IPS-18a (cell line): ENCODE measurements at regions not wholly inside any gene's neighbourhood (a gene's known extent, or its start where the extent isn't known, plus 50 kb on each side); places are given as distances from the start of the nearest gene placed in this dataset.
"Not testable (repeated sequence)": the region's sequence is repeated elsewhere in the genome, so short reads cannot be mapped to it uniquely, and the experiment has no call there.

Experiments used
- H3K27ac ChIP-seq: one replicate; pipeline ENCODE4 v1.5.1; 2013; ENCODE audit warnings: low read length
- H3K27me3 ChIP-seq: one replicate; pipeline ENCODE4 v1.6.1; 2013; ENCODE audit warnings: mild to moderate bottlenecking, low read length; ENCODE audit not compliant: control insufficient read depth, insufficient read depth
- H3K36me3 ChIP-seq: one replicate; pipeline ENCODE4 v1.6.1; 2013; ENCODE audit warnings: low read depth, low read length; ENCODE audit not compliant: control insufficient read depth
- H3K4me1 ChIP-seq: one replicate; pipeline ENCODE4 v1.6.1; 2013; ENCODE audit warnings: low read depth, low read length; ENCODE audit not compliant: control insufficient read depth
- H3K4me3 ChIP-seq: one replicate; pipeline ENCODE4 v1.5.1; 2013; ENCODE audit warnings: low read length
- H3K9ac ChIP-seq: one replicate; pipeline ENCODE4 v1.6.1; 2013; ENCODE audit warnings: mild to moderate bottlenecking, low read length, moderate library complexity
- H3K9me3 ChIP-seq: one replicate; pipeline ENCODE4 v1.6.1; 2013; ENCODE audit warnings: low read depth, low read length; ENCODE audit not compliant: control insufficient read depth

DNA sequence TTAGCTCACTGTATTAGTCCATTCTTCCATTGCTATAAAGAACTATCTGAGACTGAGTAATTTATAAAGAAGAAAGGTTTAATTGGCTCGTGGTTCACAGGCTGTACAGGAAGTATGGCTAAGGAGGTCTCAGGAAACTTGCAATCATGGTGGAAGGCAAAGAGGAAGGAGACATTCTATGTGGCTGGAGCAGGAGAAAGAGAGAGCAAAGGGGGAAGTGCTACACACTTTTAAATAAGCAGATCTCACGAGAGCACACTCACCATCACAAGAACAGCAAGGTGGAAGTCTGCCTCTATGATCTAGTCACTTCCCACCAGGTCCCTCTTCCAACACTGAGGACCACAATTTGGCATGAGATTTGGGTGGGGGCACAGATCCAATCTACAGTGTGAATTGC lies 164.5 kb upstream of the VIPR2 start:
- H3K9me3 ChIP-seq, H3K4me1 ChIP-seq, H3K27ac ChIP-seq, H3K27me3 ChIP-seq, H3K4me3 ChIP-seq, H3K36me3 ChIP-seq, H3K9ac ChIP-seq: not testable (repeated sequence)

DNA sequence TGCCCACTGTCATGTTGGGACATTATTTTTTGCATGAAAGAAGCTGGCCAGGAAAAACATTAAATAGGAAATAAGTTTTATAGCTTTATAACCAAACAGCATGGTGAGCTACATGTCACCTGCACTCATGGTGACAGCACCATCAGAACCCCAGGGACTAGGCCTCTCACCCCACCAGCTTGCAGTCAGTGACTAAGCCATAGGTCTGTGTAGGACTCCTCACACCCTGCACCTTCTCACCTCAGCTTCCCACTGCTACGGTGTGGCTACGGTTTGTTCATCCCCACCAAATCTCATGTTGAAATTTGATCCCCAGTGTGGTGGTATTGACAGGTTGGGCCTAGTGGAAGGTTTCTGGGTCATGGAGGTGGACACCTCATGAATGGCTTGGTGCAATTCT lies 161.3 kb upstream of the VIPR2 start:
- Histone ChIP-seq H3K9me3 (no peaks in the 10 kb centered on the region), H3K27me3 (no peaks in the 10 kb centered on the region), H3K27ac (no peak overlapping the region), H3K9ac (no peak overlapping the region), H3K36me3 (no peaks in the 10 kb centered on the region), H3K4me1 (no peaks in the 10 kb centered on the region), H3K4me3 (no peak overlapping the region)

DNA sequence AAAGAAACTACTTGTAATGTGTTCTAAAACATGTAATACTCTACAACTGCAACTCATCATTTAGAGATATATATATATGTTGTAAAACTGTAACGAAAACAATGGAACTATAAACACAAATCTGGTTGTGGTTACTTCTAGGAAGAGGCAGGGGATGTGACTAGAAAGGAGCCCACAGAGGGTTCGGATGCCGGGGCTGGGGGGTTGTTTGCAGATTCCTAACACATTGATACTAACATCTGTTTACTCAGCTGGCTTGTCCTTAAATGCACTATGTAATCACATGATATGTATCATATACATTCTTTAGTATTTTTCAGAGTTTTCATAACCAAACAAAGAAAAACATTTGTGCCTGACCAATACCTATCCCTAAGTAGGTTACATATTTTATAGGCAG lies 160.5 kb upstream of the VIPR2 start:
- not testable (repeated sequence) for H3K4me1 ChIP-seq, H3K9ac ChIP-seq, H3K27ac ChIP-seq, H3K4me3 ChIP-seq, H3K27me3 ChIP-seq, H3K36me3 ChIP-seq, H3K9me3 ChIP-seq

DNA sequence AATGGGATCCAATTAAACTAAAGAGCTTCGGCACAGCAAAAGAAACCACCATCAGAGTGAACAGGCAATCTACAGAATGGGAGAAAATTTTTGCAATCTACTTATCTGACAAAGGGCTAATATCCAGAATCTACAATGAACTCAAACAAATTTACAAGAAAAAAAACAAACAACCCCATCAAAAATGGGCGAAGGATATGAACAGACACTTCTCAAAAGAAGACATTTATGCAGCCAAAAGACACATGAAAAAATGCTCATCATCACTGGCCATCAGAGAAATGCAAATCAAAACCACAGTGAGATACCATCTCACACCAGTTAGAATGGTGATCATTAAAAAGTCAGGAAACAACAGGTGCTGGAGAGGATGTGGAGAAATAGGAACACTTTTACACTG lies 158.8 kb upstream of the VIPR2 start:
- H3K9ac ChIP-seq, H3K4me3 ChIP-seq, H3K9me3 ChIP-seq, H3K36me3 ChIP-seq, H3K27ac ChIP-seq, H3K27me3 ChIP-seq, H3K4me1 ChIP-seq: not testable (repeated sequence)

DNA sequence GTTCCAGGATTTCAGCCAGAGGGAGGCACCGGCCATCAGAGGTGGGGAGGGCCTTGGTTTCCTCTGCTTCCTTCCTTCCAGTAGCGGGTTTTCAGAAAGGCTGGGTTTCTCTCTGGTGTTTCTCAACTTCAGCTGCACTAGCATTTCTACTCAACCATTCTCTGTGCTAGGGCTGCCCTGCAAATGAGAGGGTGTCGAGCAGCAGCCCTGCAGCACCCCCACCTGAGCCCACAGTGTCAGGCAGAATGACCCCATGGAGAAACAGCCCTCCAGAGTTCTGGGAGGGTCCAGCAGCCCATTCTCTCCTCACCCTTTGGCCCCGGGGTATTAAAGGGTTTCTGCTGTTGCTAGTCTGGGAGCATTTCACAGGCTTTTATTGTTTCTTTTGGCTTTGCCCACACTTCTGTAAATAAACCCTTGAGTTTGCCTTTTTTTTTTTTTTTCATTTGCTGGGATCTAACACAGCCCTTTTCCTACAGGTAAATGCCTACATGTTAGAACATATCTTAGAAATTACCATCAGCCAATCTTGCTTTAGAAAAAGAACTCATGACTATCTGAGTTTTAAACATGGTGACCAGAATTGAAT lies 151.5 kb upstream of the VIPR2 start:
- H3K27ac ChIP-seq, result no peak overlapping the region
- no peaks in the 10 kb centered on the region for H3K27me3 ChIP-seq
- H3K4me1 ChIP-seq, result no peaks in the 10 kb centered on the region
- no peak overlapping the region for H3K4me3 ChIP-seq
- H3K9ac ChIP-seq, result no peak overlapping the region
- H3K9me3 ChIP-seq, result no peaks in the 10 kb centered on the region
- H3K36me3 ChIP-seq, result no peaks in the 10 kb centered on the region

DNA sequence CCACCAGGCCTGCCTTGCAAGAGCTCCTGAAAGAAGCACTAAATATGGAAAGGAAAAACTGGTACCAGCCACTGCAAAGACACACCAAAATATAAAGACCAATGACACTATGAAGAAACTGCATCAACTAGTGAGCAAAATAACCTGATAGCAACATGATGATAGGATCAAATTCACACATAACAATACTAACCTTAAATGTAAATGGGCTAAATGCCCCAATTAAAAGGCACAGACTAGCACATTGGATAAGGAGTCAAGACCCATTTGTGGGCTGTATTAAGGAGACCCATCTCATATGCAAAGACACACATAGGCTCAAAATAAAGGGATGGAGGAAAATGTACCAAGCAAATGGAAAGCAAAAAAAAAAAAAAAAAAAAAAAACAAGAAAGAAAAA lies 141.8 kb upstream of the VIPR2 start:
- not testable (repeated sequence) for H3K4me1 ChIP-seq, H3K9ac ChIP-seq, H3K9me3 ChIP-seq, H3K27ac ChIP-seq, H3K36me3 ChIP-seq, H3K4me3 ChIP-seq, H3K27me3 ChIP-seq

DNA sequence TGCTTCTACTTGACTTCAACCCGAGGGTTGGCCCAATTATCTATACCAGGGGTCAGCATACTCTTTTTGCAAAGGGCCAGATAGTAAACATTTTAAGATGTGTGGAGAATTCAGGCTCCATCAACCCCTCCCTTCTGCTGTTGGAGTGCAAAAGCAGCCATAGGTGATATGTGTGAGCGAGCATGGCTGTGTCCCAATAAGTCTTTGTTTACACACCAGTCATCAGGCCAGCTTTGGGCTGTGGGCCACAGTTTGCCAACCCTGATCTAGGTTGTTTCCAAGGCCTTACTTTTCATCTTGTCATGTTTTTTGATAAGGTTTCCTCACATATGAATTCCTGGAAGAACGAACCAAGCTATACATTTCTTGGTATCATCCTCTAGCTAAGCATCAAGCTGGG lies 136.9 kb upstream of the VIPR2 start:
- no peaks in the 10 kb centered on the region for H3K36me3 ChIP-seq
- H3K27me3 ChIP-seq, result no peaks in the 10 kb centered on the region
- H3K9me3 ChIP-seq, result no peaks in the 10 kb centered on the region
- H3K27ac ChIP-seq, result no peak overlapping the region
- H3K4me1 ChIP-seq, result no peaks in the 10 kb centered on the region
- H3K4me3 ChIP-seq, result no peak overlapping the region
- no peak overlapping the region for H3K9ac ChIP-seq

DNA sequence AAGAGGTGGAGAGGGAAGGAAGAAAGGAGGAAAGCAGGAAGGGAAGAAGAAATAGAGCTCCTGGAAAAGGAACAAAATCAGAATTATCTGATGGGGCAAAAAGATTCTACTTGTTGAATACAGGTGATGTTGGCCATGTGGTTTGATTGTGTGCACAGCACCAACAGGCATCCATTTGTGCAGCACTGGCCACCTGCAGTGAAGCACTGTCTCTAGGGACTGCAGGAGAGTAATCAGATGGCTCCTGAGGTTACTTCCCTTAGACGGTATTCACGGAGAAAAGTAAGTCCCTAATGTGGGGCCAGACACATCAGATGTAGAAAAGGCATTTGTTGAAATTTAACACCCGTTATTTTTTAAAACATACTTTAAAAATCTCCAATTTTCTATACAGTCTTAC lies 135.3 kb upstream of the VIPR2 start:
- Histone ChIP-seq H3K27me3 (no peaks in the 10 kb centered on the region), H3K9me3 (no peaks in the 10 kb centered on the region), H3K36me3 (no peaks in the 10 kb centered on the region), H3K4me1 (no peaks in the 10 kb centered on the region), H3K27ac (no peak overlapping the region), H3K4me3 (no peak overlapping the region), H3K9ac (no peak overlapping the region)

DNA sequence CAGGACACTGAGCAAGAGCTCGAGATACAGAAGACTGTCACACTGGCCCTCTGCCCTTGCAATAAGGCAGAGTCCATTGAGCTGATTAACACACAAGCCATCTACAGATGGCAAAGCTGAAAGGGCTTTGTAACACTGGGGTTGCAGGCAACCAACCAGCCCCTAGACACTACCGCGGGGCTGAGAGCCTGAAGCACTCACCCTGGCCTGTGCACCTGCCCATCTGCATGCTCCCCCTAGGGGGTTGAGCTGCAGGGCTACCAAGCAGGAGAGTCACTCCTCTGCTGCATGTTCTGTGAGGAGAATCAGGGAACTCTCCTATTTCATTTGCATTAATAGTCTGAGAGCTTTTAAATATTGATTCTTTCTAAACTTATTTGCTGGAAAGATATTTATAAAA lies 128.1 kb upstream of the VIPR2 start:
- H3K27me3 ChIP-seq, result no peaks in the 10 kb centered on the region
- H3K9ac ChIP-seq, result no peak overlapping the region
- H3K4me3 ChIP-seq, result no peak overlapping the region
- no peak overlapping the region for H3K27ac ChIP-seq
- no peaks in the 10 kb centered on the region for H3K4me1 ChIP-seq
- peaks cover 4% of the 10 kb centered on the region for H3K9me3 ChIP-seq
- H3K36me3 ChIP-seq, result no peaks in the 10 kb centered on the region

DNA sequence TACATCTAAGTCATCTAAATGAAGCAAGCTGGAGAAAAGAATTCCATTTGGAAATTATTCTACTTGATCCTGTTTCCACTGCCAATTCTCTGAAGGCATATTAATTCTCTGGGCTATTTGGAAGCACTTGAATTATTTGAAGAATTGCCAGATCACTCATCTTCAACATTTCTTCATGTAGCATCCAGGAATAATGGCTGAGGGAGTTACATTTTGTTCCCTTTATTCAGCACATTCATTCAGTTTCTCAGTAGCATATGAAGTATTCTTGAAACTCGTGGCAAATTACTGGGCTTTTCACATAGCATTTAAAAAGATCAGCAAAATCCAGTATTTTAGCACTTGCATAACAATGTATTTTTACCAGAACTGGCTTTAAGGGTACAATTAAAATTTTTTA lies 127.1 kb upstream of the VIPR2 start:
- no peaks in the 10 kb centered on the region for H3K36me3 ChIP-seq
- H3K9me3 ChIP-seq, result peaks cover 4% of the 10 kb centered on the region
- no peak overlapping the region for H3K9ac ChIP-seq

DNA sequence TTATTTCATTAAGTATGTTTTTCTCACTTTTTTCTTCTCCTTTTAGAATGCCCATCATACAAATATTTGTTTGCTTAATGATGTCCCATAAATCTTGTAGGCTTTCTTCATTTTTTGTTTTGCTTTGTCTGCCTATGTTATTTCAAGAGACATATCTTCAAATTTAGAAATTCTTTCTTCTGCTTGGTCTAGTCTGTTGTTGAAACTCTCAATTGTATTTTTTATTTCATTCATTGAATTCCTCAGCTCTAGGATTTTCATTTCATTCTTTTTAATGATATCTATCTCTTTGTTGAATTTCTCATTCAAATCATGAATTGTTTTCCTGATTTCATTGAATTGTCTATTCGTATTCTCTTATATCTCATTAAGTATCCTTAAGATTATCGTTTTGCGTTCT lies 125.1 kb upstream of the VIPR2 start:
- Histone ChIP-seq H3K9me3 (peaks cover 4% of the 10 kb centered on the region), H3K27me3 (no peaks in the 10 kb centered on the region)

More for the DNA sequence above, 127.1 kb upstream of the VIPR2 start:
- H3K27me3 ChIP-seq, result no peaks in the 10 kb centered on the region
- no peak overlapping the region for H3K4me3 ChIP-seq
- no peaks in the 10 kb centered on the region for H3K4me1 ChIP-seq
- H3K27ac ChIP-seq, result no peak overlapping the region

DNA sequence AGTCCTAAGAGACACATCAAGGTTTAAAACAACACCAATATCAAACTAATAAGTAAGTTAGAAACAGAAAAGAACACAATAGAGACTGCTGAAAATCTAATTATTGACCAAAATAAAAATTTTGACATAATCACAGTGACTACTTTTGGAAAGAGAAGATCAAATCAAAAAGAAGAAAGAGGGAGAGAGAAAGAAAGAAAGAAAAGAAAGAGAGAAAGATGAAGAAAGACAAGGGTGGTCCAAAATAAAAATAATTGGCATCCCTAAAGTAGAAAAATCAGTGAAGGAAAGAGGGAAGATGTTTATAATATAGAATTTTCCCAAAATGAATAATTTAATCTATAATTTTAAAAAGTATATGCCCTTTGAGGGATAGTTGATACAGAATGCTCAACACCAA lies 118.8 kb upstream of the VIPR2 start:
- H3K9me3 ChIP-seq, result no peaks in the 10 kb centered on the region
- no peak overlapping the region for H3K27ac ChIP-seq

More for the DNA sequence above, 125.1 kb upstream of the VIPR2 start:
- no peak overlapping the region for H3K4me3 ChIP-seq
- H3K27ac ChIP-seq, result no peak overlapping the region
- no peak overlapping the region for H3K9ac ChIP-seq
- no peaks in the 10 kb centered on the region for H3K4me1 ChIP-seq
- H3K36me3 ChIP-seq, result no peaks in the 10 kb centered on the region

More for the DNA sequence above, 118.8 kb upstream of the VIPR2 start:
- H3K9ac ChIP-seq, result no peak overlapping the region
- no peaks in the 10 kb centered on the region for H3K36me3 ChIP-seq
- no peaks in the 10 kb centered on the region for H3K27me3 ChIP-seq
- H3K4me1 ChIP-seq, result no peaks in the 10 kb centered on the region
- H3K4me3 ChIP-seq, result no peak overlapping the region
